Trophoblast cell (in vitro differentiated cells and primary cell): ENCODE measurements at regions not wholly inside any gene's neighbourhood (a gene's known extent, or its start where the extent isn't known, plus 50 kb on each side); places are given as distances from the start of the nearest gene placed in this dataset.

ENCODE experiments used
- DNase-seq, 2 donors: peaks; one replicate each; pipeline ENCODE4 v3.0.0-alpha.2; 2016
- H2AFZ ChIP-seq: 2 replicates; pipeline ENCODE4 v1.6.1; 2013; ENCODE audit warnings: low read length, moderate library complexity, mild to moderate bottlenecking; ENCODE audit not compliant: insufficient read depth, poor library complexity
- H2AK5ac ChIP-seq: 2 replicates; pipeline ENCODE4 v1.6.1; 2013; ENCODE audit warnings: mild to moderate bottlenecking, low read length
- H2BK120ac ChIP-seq: 2 replicates; pipeline ENCODE4 v1.6.1; 2013; ENCODE audit warnings: low read length, mild to moderate bottlenecking, moderate library complexity; ENCODE audit not compliant: insufficient read depth, poor library complexity
- H2BK12ac ChIP-seq: 2 replicates; pipeline ENCODE4 v1.6.1; 2013; ENCODE audit warnings: mild to moderate bottlenecking, low read length, moderate library complexity
- H2BK5ac ChIP-seq: 2 replicates; pipeline ENCODE4 v1.6.1; 2013; ENCODE audit warnings: low read length, low read depth, moderate library complexity, mild to moderate bottlenecking; ENCODE audit not compliant: poor library complexity
- H3K14ac ChIP-seq: 2 replicates; pipeline ENCODE4 v1.6.1; 2013; ENCODE audit warnings: mild to moderate bottlenecking, low read length
- H3K18ac ChIP-seq: 2 replicates; pipeline ENCODE4 v1.6.1; 2013; ENCODE audit warnings: mild to moderate bottlenecking, low read length
- H3K23ac ChIP-seq: 2 replicates; pipeline ENCODE4 v1.6.1; 2013; ENCODE audit warnings: low read length
- H3K27ac ChIP-seq: 2 replicates; pipeline ENCODE4 v1.5.1; 2013; ENCODE audit warnings: low read depth, mild to moderate bottlenecking, inconsistent platforms, low read length, moderate library complexity
- H3K27me3 ChIP-seq: 2 replicates; pipeline ENCODE4 v1.6.1; 2013; ENCODE audit warnings: inconsistent platforms, mild to moderate bottlenecking, low read length, moderate library complexity; ENCODE audit not compliant: insufficient read depth
- H3K36me3 ChIP-seq, 2 experiments: 1 replicate in 1 of 2; 2 replicates in 1 of 2; pipeline ENCODE4 v1.6.1; 2013; ENCODE audit warnings: low read length in 2 of 2, mild to moderate bottlenecking in 2 of 2, moderate library complexity in 1 of 2; ENCODE audit not compliant: insufficient read depth in 2 of 2, control insufficient read depth in 1 of 2
- H3K4ac ChIP-seq: 2 replicates; pipeline ENCODE4 v1.6.1; 2013; ENCODE audit warnings: low read depth, mild to moderate bottlenecking, low read length, moderate library complexity
- H3K4me1 ChIP-seq, 2 experiments: 1 replicate in 1 of 2; 2 replicates in 1 of 2; pipeline ENCODE4 v1.6.1; 2013; ENCODE audit warnings: low read length in 2 of 2, mild to moderate bottlenecking in 2 of 2, moderate library complexity in 1 of 2; ENCODE audit not compliant: insufficient read depth in 2 of 2, control insufficient read depth in 1 of 2
- H3K4me2 ChIP-seq: 2 replicates; pipeline ENCODE4 v1.6.1; 2013; ENCODE audit warnings: inconsistent platforms, mild to moderate bottlenecking, low read length, moderate library complexity
- H3K4me3 ChIP-seq: 2 replicates; pipeline ENCODE4 v1.5.1; 2013; ENCODE audit warnings: mild to moderate bottlenecking, low read depth, low read length, inconsistent platforms
- H3K79me1 ChIP-seq: one replicate; pipeline ENCODE4 v1.6.1; 2013; ENCODE audit warnings: low read length
- H3K79me2 ChIP-seq: 2 replicates; pipeline ENCODE4 v1.6.1; 2013; ENCODE audit warnings: low read length, mild to moderate bottlenecking; ENCODE audit not compliant: control insufficient read depth, insufficient read depth, poor library complexity
- H3K9ac ChIP-seq: 2 replicates; pipeline ENCODE4 v1.6.1; 2013; ENCODE audit warnings: mild to moderate bottlenecking, low read length
- H3K9me3 ChIP-seq: 2 replicates; pipeline ENCODE4 v1.6.1; 2013; ENCODE audit warnings: low read depth, mild to moderate bottlenecking, control low read depth, inconsistent platforms, low read length; ENCODE audit not compliant: insufficient read depth
- H4K12ac ChIP-seq: 2 replicates; pipeline ENCODE4 v1.6.1; 2013; ENCODE audit warnings: low read depth, mild to moderate bottlenecking, low read length, moderate library complexity
- H4K8ac ChIP-seq: 2 replicates; pipeline ENCODE4 v1.6.1; 2013; ENCODE audit warnings: low read depth, mild to moderate bottlenecking, low read length, moderate library complexity
- H4K91ac ChIP-seq: one replicate; pipeline ENCODE4 v1.6.1; 2013; ENCODE audit warnings: low read depth, mild to moderate bottlenecking, low read length, moderate library complexity
- WGBS: extraction: QIAGEN DNeasy Blood & Tissue Kit; methylation state at CpG from one replicate; pipeline ENCODE4 v1.1.7; 2013; ENCODE audit warnings: missing lambda C conversion rate; ENCODE audit not compliant: insufficient read length, insufficient coverage; ENCODE audit errors: extremely low coverage; 5-methylcytosine and 5-hydroxymethylcytosine counted together

DNA sequence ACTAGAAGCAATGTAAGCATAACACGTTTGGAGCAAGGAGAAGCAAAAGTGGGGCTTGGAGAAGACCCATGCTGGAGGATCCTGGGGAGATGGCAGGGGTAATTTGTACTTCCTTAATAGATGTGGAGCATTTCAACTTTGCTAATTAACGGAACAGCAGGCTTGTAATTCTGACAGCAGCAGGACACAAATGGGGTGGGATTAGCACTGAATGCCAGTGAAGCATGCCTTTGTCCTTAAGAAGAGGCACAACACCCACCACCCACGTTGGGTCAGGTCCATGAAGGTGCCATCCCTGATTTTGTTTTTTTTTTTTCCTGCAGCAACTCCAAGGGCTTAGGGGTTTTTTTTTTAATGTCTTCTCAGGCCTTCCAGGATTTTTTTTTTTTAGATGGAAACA is 231.9 kb upstream of the ROPN1 start:
- peaks cover 2% of the 10 kb centered on the region in 2 experiments for H3K36me3 ChIP-seq
- DNase-seq, result no peak
- H4K8ac ChIP-seq, result no peak overlapping the region
- no peak overlapping the region for H2AFZ ChIP-seq
- H4K91ac ChIP-seq, result no peak overlapping the region
- no peak overlapping the region for H3K23ac ChIP-seq
- no peak overlapping the region for H3K18ac ChIP-seq
- no peak overlapping the region for H2AK5ac ChIP-seq
- no peaks in the 10 kb centered on the region for H3K79me2 ChIP-seq
- H3K27me3 ChIP-seq, result no peaks in the 10 kb centered on the region
- WGBS, result no CpG with 5 or more reads among the region's 3 CpGs
- no peaks in the 10 kb centered on the region for H3K9me3 ChIP-seq
- H3K9ac ChIP-seq, result no peak overlapping the region
- H4K12ac ChIP-seq, result no peak overlapping the region
- no peak overlapping the region for H2BK12ac ChIP-seq
- H3K4me1 ChIP-seq, result peaks cover 0 to 4% of the 10 kb centered on the region in 2 experiments
- H2BK5ac ChIP-seq, result no peak overlapping the region
- H3K27ac ChIP-seq, result no peak overlapping the region
- no peaks in the 10 kb centered on the region for H3K79me1 ChIP-seq
- no peak overlapping the region for H3K4ac ChIP-seq
- H3K4me3 ChIP-seq, result no peak overlapping the region
- H3K14ac ChIP-seq, result no peak overlapping the region
- H3K4me2 ChIP-seq, result no peak overlapping the region
- no peak overlapping the region for H2BK120ac ChIP-seq

DNA sequence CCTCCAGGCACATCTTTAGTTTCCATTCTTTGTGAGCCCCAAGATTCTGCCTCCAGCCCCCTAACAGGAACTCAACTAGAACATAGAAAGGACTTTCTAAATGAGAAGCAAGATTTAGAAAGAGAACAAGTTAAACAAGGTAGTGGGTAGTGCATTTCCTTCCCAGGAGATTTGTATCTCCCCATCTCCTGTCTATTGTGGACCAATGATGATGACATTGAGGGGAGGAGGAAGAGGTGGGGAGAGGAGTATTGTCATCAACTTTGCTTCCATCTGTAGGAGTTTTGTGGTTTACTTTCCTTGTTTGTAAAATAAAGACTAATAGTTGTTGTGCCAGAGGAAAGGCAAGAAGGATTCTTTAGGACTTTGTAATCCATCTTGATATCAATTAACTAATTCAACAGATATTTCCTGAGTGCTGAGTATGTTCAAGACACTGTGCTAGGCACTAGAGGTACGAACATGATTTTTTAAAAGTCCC is 235.3 kb upstream of the ROPN1 start:
- no peak overlapping the region for H3K18ac ChIP-seq
- H3K14ac ChIP-seq, result no peak overlapping the region
- H3K4me2 ChIP-seq, result no peak overlapping the region
- no peak overlapping the region for H4K8ac ChIP-seq
- no peak overlapping the region for H2AFZ ChIP-seq
- H2AK5ac ChIP-seq, result no peak overlapping the region
- no peaks in the 10 kb centered on the region for H3K9me3 ChIP-seq
- no peaks in the 10 kb centered on the region for H3K27me3 ChIP-seq
- no peak overlapping the region for H3K27ac ChIP-seq
- no peak overlapping the region for H2BK5ac ChIP-seq
- DNase-seq, result no peak
- H3K23ac ChIP-seq, result no peak overlapping the region
- peaks cover 2 to 8% of the 10 kb centered on the region in 2 experiments for H3K4me1 ChIP-seq
- H3K79me1 ChIP-seq, result no peaks in the 10 kb centered on the region
- no peak overlapping the region for H3K4me3 ChIP-seq
- no peak overlapping the region for H4K91ac ChIP-seq
- H4K12ac ChIP-seq, result no peak overlapping the region
- H2BK12ac ChIP-seq, result no peak overlapping the region
- H3K4ac ChIP-seq, result no peak overlapping the region
- no CpG with 5 or more reads among the region's 1 CpG for WGBS
- no peak overlapping the region for H2BK120ac ChIP-seq
- no peaks in the 10 kb centered on the region for H3K79me2 ChIP-seq
- peaks cover 2% of the 10 kb centered on the region in 2 experiments for H3K36me3 ChIP-seq
- H3K9ac ChIP-seq, result no peak overlapping the region

DNA sequence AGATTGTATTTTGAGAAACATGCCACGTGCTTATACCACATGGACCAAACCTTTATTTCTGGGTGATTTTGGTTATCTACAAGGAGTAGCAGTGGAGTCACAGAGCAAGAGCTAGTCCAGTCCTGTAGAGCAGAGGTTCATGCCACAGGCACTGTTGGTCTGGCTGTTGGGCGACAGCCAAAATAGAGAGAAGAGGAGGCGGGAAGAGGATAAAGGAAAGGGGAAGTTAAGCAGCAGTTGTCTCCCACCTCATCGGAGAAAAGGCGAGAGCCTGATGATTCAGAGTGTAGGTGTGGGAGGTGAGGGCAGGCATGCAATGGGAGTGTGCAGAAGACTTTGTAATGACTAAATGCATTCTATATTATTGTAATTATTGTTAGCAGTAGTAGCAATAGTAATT is 237.5 kb upstream of the ROPN1 start:
- no peak overlapping the region for H4K12ac ChIP-seq
- no peak overlapping the region for H3K4ac ChIP-seq
- no peak overlapping the region for H3K18ac ChIP-seq
- no CpG with 5 or more reads among the region's 5 CpGs for WGBS
- no peaks in the 10 kb centered on the region for H3K79me1 ChIP-seq
- H3K36me3 ChIP-seq, result peaks cover 2% of the 10 kb centered on the region in 2 experiments
- no peak overlapping the region for H2BK12ac ChIP-seq
- H3K4me1 ChIP-seq, result peaks cover 2 to 8% of the 10 kb centered on the region in 2 experiments
- H3K4me3 ChIP-seq, result no peak overlapping the region
- H3K27me3 ChIP-seq, result no peaks in the 10 kb centered on the region
- H2AFZ ChIP-seq, result no peak overlapping the region
- H3K23ac ChIP-seq, result no peak overlapping the region
- H3K14ac ChIP-seq, result no peak overlapping the region
- H2BK5ac ChIP-seq, result no peak overlapping the region
- H3K79me2 ChIP-seq, result no peaks in the 10 kb centered on the region
- no peak overlapping the region for H4K8ac ChIP-seq
- H2BK120ac ChIP-seq, result no peak overlapping the region
- H3K9me3 ChIP-seq, result no peaks in the 10 kb centered on the region
- no peak overlapping the region for H3K9ac ChIP-seq
- H3K4me2 ChIP-seq, result no peak overlapping the region
- H2AK5ac ChIP-seq, result no peak overlapping the region
- DNase-seq, result no peak
- H4K91ac ChIP-seq, result no peak overlapping the region
- no peak overlapping the region for H3K27ac ChIP-seq

DNA sequence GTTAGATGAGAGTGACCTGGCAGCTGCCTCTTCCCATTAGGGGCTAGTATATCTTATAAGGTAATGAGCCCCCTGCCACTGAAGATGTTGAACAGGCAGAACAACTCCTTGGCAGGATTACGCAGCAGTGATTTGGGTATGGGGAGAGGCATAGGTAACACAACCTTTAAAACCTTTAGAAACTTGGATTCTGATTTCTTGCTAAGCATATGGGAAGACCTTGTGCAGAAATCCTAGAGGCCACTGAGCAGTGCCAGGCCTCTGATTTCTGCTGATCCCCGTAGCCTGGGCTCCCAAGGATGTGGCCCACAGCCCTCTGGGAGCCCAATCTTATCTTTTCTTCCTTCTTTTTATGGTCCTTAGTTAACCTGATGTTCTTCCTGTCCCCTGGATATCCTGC is 237.9 kb upstream of the ROPN1 start:
- Histone ChIP-seq H3K18ac (no peak overlapping the region), H4K12ac (no peak overlapping the region), H4K91ac (no peak overlapping the region), H3K9ac (no peak overlapping the region), H2AK5ac (no peak overlapping the region), H3K23ac (no peak overlapping the region), H3K79me1 (no peaks in the 10 kb centered on the region), H3K4me1 (peaks cover 2 to 8% of the 10 kb centered on the region in 2 experiments), H4K8ac (no peak overlapping the region), H3K4ac (no peak overlapping the region), H3K27me3 (no peaks in the 10 kb centered on the region), H2AFZ (no peak overlapping the region), H2BK12ac (no peak overlapping the region), H2BK5ac (no peak overlapping the region), H3K36me3 (peaks cover 4% of the 10 kb centered on the region in 2 experiments), H3K9me3 (no peaks in the 10 kb centered on the region), H3K4me2 (no peak overlapping the region), H3K14ac (no peak overlapping the region), H3K79me2 (no peaks in the 10 kb centered on the region), H3K27ac (no peak overlapping the region), H3K4me3 (no peak overlapping the region), H2BK120ac (no peak overlapping the region)
- DNase-seq, result no peak
- no CpG with 5 or more reads among the region's 2 CpGs for WGBS
